ENCODE measurements at regions not wholly inside any gene's neighbourhood (a gene's known extent, or its start where the extent isn't known, plus 50 kb on each side); places are given as distances from the start of the nearest gene placed in this dataset.

- DNase-seq (ENCODE audit: low read depth in 2 of 2), result no peak
Measured at GRCh38 chr6:138005846-138006245, 101.4 kb downstream of the PERP start.

- no peak for DNase-seq (ENCODE audit: low read depth in 2 of 2)
Measured at GRCh38 chr6:138007014-138007472, 100.2 kb downstream of the PERP start.

GRCh38 chr6:138008791-138009190 is 98.4 kb downstream of the PERP start:
- no peak for DNase-seq (ENCODE audit: low read depth in 2 of 2)

DNA sequence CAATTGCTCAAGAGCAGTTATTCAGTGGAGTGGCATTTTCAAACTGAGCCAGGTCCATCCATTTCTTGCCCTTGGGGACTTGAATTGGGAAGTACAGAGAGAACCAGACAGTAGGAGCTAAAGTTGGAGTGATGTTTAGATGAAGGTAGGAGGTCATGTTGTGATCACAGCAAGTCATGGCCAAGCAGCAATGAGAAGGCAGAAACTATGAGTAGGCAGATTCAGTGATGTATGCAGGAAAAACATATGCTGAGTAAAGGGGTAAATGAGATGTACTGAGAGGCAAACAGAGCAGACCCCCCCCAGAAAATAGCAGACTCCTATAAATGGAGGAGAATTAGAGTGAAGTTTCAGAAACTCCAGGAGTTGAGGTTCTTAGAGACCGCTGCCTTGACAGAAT is 95.8 kb downstream of the PERP start:
- DNase-seq (ENCODE audit: low read depth in 2 of 2), result no peak

DNA sequence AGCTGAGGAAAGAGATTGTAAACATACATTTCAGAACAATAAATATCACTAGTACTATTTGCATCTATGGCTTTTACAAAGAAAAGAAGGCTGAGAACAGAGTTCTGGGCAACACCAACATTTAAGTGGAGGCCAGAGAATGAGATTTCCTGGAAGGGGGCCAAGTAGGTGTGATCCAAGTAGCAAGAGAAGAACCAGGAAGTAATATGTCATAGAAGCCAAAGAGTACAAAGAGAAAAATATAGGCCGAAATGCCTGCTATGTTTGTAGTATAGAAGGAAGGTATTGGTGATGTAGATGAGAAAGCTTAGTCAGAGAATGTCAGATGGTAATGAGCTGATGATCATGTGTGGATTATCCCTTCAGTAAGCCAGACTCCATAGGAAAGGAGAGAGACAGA is 94.5 kb downstream of the PERP start:
- no peak for DNase-seq (ENCODE audit: low read depth in 2 of 2)

GRCh38 chr6:138013959-138014358 is 93.3 kb downstream of the PERP start:
- DNase-seq (ENCODE audit: low read depth in 2 of 2), result no peak

- no peak for DNase-seq (ENCODE audit: low read depth in 2 of 2)
Measured at GRCh38 chr6:138017166-138017757, 90.0 kb downstream of the PERP start.

GRCh38 chr6:138018297-138018696 is 88.9 kb downstream of the PERP start:
- no peak for DNase-seq (ENCODE audit: low read depth in 2 of 2)

- DNase-seq (ENCODE audit: low read depth in 2 of 2), result no peak
Measured at GRCh38 chr6:138025528-138025978, 81.7 kb downstream of the PERP start.

DNA sequence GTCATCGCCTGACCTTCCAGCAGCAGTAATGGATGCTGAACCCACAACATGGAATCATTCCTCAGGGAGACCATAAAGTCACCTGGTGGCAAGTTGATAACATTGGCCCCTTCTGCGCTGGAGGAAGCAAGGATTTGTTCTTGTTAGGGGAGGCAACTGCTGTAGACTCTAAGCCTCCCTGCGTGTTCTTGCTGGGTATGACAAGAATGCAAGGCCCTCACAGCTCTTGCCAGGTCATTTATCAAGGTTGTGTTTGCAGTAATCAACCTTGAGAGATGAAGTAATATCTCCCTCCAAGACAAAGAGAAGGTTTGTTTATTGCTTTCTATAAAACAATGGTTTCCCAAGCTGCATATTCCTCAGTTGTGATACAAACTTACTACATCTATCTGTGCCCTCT is 80.9 kb downstream of the PERP start:
- no peak for DNase-seq (ENCODE audit: low read depth in 2 of 2)

GRCh38 chr6:138028893-138029292 is 78.3 kb downstream of the PERP start:
- DNase-seq (ENCODE audit: low read depth in 2 of 2), result no peak

DNA sequence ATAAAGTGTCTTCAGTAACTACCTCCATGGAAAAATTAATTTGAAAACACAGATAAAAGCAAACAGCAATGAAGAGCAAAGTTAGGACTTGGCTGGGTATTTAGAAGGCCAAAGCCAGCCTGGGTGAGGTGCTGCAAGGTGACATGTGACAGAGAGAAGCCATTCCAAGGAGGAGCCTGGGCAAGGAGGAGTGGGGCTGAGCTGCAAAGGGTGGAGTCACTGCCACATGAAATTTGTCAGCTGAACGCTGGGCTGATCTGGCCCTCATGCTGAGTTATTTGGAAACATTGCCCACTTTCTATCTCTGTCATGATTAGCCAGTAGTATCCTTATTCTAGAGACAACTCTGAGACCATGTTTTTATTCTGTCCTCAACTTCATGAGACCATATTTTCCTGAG is 76.3 kb downstream of the PERP start:
- no peak for DNase-seq (ENCODE audit: low read depth in 2 of 2)

DNA sequence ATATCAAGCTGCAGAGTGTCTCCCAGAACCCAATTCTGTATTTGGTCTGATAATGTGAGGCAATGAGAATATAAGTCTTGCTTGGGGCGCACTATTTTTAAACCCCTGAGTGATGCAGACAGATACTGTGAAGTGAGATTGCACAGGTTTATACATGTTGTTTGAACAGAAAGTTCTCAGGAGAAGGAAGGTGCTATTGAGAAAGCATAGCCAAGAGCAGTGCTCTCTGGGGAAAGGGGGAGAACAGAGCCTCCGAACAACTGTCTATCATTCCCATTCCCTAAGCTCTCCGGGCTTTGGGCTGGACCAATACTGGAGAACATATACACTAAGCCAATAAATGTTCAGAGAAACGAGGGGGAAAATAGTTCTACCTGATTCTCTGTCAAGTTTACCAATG is 75.8 kb downstream of the PERP start:
- no peak for DNase-seq (ENCODE audit: low read depth in 2 of 2)

DNA sequence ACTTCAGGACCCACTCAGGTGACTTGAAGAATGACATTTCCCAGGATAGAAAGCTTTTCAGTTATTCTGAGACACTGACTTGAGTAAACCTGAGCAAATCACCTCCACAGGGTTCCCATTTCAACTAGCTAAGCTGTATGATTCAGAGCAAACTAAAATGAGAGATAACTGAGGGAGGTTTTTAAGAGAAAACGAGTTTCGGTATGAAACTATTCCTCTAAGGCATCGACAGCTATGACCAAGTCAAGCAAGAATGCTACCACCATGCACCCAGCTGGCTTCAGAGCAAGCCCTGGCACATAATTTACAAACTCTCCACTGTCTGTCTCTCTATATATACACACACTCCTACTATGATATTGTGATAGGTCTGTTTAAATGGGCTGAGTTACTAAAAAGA is 75.4 kb downstream of the PERP start:
- no peak for DNase-seq (ENCODE audit: low read depth in 2 of 2)

- no peak for DNase-seq (ENCODE audit: low read depth in 2 of 2)
Measured at GRCh38 chr6:138032571-138032970, 74.6 kb downstream of the PERP start.

GRCh38 chr6:138034229-138034628 is 73.0 kb downstream of the PERP start:
- DNase-seq (ENCODE audit: low read depth in 2 of 2), result no peak

DNA sequence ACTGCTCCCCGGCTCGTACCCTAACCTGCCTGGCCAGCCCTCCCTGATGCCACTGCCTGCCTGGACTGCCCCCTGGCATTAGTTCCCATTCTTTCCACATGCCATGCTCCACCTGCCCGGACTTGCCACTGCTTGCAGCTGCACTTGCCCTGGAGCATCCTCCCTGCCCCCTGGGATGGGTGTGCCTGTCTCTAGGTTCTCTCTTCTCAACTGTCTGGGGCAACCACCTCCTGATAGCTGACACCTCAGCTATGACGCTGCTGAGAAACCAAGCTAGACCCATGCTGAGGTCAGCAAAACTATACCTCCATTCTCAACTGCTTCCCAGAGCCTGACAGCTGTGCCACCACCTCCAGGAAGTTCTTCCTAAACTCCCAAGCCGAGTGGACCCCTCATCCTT is 72.1 kb downstream of the PERP start:
- no peak for DNase-seq (ENCODE audit: low read depth in 2 of 2)

- DNase-seq (ENCODE audit: low read depth in 2 of 2), result no peak
Measured at GRCh38 chr6:138036111-138036510, 71.1 kb downstream of the PERP start.

GRCh38 chr6:138037009-138037504 is 70.2 kb downstream of the PERP start:
- DNase-seq (ENCODE audit: low read depth in 2 of 2), result no peak

GRCh38 chr6:138038142-138038870 is 68.9 kb downstream of the PERP start:
- DNase-seq (ENCODE audit: low read depth in 2 of 2), result no peak
